ENCODE measurements at regions not wholly inside any gene's neighbourhood (a gene's known extent, or its start where the extent isn't known, plus 50 kb on each side); places are given as distances from the start of the nearest gene placed in this dataset.
"Not testable (repeated sequence)": the region's sequence is repeated elsewhere in the genome, so short reads cannot be mapped to it uniquely, and the experiment has no call there.

GRCh38 chr1:221978631-221979334, 236.9 kb upstream of the DUSP10 start:
- TF ChIP-seq CTCF, ZNF239 (tag by site-specific recombination; IDR thresholded peaks at IDR 0.05): not testable (repeated sequence)

All from HEK293 (cell line).